Renal cortical epithelial cell (primary cell): ENCODE measurements at regions not wholly inside any gene's neighbourhood (a gene's known extent, or its start where the extent isn't known, plus 50 kb on each side); places are given as distances from the start of the nearest gene placed in this dataset.
"Not testable (repeated sequence)": the region's sequence is repeated elsewhere in the genome, so short reads cannot be mapped to it uniquely, and the experiment has no call there.

Experiments used
- DNase-seq: peaks from one replicate; pipeline ENCODE4 v3.0.0-alpha.2; 2011; ENCODE audit warnings: low read depth

DNA sequence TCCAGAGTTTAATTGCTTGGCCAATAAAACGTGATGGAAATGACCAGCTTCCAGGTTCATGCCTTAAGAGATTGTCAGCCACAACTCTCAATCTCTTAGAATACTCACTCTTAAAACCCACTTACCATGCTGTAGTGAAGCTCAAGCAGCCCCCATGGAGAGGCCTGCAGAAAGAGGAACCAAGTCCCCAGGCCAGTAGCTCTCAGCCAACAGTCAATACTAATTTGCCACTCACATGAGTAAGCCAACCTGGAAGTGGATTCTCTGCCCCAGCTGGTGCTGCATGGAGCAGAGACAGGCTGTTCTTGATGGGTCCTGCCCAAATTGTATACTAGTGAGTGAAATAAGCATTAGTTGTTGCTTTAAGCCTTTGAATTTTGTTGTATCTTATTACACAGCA is 155.9 kb downstream of the OXSM start:
- DNase-seq = no peak

- no peak for DNase-seq
These were observed 162.2 kb downstream of the OXSM start for GRCh38 chr3:25952133-25952532.

- DNase-seq = no peak
These were observed 167.1 kb downstream of the OXSM start for GRCh38 chr3:25957026-25957425.

GRCh38 chr3:25960776-25961175 is 170.9 kb downstream of the OXSM start:
- DNase-seq = no peak

- DNase-seq = peak; percentile 15
These were observed 172.4 kb downstream of the OXSM start for GRCh38 chr3:25962255-25962654.

GRCh38 chr3:25964141-25964540 is 174.3 kb downstream of the OXSM start:
- no peak for DNase-seq

GRCh38 chr3:25967385-25967784 is 177.5 kb downstream of the OXSM start:
- no peak for DNase-seq

DNA sequence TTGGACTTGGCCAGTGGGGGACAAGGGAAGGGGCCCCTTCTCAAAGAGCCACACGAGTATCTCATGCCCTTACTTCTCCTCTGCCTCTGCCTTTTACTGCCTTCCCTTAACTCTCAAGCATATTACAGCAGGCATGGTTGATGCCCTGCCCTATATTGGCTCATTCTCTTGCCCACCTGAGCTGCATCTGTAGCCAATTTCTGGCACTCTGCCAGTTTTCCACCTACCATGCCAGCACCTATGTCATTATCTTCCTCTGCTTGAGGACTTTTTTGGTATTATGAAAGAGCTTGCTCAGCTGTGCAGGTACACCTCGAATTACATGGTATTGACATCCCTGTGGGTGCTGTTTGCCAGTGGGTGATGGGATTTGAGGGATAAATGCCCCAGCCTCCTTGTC is 181.8 kb downstream of the OXSM start:
- no peak for DNase-seq

DNA sequence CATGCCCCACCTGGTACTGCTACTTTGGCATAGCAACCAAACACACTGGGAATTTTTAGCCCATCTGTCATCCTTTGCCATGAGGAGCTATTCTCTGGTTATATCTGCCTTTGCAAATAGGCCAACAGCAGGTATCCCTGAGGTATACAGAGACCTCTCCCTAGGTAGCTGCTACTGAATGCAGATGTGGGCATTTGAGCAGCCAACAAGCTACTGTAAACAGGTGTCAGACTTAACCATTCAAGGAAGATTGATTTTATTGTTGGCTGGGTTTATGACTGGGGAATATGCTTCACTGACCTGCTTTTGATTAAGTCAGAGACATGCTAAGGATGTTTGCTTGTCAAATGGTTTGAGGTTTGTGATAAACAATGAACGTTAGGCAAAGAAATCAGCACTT is 183.2 kb downstream of the OXSM start:
- DNase-seq = peak; percentile 10

- DNase-seq = no peak
These were observed 192.9 kb downstream of the OXSM start for GRCh38 chr3:25982756-25983155.

DNA sequence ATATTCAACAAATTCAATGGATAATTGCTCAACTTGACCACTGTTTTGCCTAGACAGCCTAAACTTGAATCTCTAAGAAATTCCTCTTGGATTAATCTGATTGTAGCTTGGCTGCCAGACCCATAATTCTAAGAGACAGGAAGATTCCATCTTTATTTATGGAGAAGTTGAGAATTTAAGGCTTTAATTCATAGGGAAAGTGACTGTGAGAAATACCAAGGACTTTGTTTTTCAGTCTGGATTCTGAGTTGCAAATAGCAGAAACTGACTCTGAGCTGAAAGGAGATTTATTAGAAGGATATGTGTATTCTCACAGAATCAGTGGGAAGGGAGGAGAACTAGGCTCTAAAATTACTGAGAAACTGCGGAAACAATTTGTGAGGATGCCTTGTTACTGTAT is 195.7 kb downstream of the OXSM start:
- DNase-seq = no peak

GRCh38 chr3:25992606-25993005 is 202.7 kb downstream of the OXSM start:
- no peak for DNase-seq

DNA sequence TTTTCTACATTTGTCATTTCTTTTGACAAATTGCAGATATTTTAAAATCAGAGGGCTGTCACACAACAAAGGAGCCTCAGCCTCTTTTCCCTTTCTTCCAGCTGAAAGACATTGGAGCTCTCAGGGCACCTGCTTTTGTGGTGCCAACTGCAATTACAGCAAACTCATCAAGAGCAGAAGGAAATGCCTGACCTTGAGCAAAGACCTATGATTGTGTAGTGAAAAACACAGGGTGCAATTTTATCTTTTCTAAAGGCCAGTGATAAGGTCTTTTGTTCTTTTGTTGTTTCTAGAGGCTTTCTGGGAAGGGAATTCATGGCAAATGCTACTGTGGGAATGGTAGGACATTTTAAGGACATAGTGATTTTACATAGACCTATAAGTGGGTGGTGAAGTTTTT is 214.3 kb downstream of the OXSM start:
- DNase-seq = no peak

GRCh38 chr3:26011276-26011675 is 221.4 kb downstream of the OXSM start:
- no peak for DNase-seq

DNA sequence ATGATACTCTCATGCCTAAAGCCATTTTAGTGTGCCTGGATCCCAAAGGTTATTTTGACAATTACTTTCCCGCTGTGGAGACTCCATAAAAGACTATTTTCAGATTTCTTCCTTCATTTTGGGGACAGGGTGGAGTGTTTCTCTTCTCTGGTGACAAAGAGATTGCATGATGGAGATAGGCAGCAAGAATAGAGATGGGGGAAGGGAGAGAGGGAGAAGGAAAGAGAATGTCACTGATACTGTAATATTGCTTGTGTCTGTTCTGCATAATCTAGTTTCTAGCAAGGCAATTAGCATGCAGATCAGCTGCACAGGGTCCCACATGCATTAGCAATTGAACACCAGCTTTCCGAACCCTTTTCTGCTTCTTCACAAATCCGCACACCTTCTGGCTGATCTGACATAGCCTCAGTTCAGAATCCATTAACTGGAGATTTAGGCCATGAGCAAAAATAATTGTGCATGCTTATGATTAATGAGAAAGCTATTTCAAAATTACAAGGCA is 222.4 kb downstream of the OXSM start:
- DNase-seq = no peak

GRCh38 chr3:26015752-26016151 is 225.9 kb downstream of the OXSM start:
- DNase-seq = no peak

GRCh38 chr3:26018889-26019288 is 229.0 kb downstream of the OXSM start:
- DNase-seq = no peak

- DNase-seq = not testable (repeated sequence)
These were observed 234.3 kb downstream of the OXSM start for GRCh38 chr3:26024206-26024605.

DNA sequence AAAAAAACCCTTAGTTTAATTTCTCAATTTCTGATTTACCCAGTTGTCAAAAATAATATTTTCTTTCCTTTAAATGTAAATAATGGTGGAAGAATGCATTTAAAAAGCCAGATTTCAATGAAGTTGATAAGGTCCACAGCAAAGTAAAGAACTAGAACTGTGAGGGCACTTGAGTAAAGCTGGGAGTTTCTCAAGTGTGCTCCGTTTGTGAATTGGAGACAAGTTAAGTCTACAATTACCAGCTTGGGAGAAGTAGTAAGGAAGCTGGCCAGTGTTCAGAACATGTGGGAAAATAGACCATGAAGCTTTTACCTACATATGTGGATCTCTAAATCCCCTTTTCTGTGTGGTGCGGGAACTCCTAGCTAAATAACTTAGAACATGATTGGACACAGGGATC is 239.4 kb downstream of the OXSM start:
- DNase-seq = no peak

DNA sequence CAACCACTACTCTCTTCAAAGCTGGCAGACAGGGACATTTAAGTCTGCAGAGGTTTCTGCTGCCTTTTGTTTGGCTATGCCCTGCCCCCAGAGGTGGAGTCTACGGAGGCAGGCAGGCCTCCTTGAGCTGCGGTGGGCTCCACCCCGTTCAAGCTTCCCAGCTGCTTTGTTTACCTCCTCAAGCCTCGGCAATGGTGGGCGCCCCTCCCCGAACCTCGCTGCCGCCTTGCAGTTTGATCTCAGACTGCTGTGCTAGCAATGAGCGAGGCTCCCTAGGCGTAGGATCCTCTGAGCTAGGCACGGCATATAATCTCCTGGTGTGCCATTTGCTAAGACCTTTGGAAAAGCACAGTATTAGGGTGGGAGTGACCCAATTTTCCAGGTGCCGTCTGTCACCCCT is 252.2 kb downstream of the OXSM start:
- not testable (repeated sequence) for DNase-seq

DNA sequence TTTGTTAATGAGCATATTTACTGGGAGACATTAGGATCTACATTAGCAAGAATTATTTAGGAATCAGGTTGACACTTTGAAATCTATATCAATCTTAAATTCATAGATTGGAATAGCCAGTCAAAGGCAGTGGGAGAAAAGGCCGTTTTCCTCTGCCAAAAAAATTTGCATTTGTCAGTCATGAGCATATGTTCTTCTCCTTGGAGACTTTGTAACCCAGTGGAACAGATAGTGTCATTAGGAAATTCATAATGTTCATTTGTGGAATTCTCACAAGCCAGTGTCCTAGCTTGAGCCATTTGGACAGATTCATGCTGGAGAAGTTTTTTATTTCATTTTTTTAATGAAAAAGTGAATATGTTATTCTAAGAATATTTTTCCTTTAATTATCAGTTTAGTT is 260.1 kb downstream of the OXSM start:
- no peak for DNase-seq

GRCh38 chr3:26050776-26051175 is 260.9 kb downstream of the OXSM start:
- no peak for DNase-seq

DNA sequence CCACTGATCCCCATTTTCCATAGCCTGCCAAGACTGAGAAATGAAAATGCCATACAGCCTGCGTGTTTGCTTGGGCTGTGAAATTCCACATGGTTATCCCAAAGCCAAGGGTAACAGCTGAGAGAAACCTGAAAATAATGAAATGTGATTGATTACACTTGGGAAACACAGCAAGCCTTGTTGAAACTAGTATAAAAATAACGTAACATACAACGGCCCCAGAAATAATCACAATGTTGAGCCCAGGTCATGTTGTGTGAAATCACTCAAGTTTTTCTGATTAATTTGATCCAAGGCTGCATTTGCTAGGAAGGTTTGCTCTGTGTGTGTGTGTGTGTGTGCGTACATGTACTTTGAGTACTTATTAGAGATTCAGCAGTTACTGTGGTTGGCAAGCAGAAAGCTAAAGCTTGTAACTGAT is 269.0 kb downstream of the OXSM start:
- peak; percentile 77 for DNase-seq

DNA sequence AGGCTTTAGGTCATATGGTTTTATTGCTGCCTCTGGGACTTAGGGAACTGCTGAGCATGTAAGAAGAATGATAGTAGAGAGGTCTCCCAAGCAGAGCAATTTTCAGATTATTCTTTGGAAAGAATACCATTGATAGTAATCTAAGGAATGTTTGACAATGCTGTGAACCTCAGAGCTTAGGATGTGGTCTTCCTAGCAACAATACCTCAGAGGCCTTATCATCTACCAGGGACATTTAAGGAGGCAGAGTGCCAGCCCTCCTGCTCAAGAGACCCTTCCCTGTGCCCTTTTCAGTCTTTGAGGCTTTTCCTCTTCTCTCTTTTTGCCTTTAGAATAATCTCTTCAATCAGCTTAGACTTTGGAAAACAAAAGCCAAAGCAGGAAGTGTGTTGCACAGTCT is 272.1 kb downstream of the OXSM start:
- DNase-seq = no peak

- no peak for DNase-seq
These were observed 274.4 kb downstream of the OXSM start for GRCh38 chr3:26064297-26064696.
